NCI-H526 (cell line): ENCODE measurements at regions not wholly inside any gene's neighbourhood (a gene's known extent, or its start where the extent isn't known, plus 50 kb on each side); places are given as distances from the start of the nearest gene placed in this dataset.

Experiments
- DNase-seq, 2 experiments: peaks; one replicate each; lab custom pipeline; 2025; lab: John Stamatoyannopoulos, UW

DNA sequence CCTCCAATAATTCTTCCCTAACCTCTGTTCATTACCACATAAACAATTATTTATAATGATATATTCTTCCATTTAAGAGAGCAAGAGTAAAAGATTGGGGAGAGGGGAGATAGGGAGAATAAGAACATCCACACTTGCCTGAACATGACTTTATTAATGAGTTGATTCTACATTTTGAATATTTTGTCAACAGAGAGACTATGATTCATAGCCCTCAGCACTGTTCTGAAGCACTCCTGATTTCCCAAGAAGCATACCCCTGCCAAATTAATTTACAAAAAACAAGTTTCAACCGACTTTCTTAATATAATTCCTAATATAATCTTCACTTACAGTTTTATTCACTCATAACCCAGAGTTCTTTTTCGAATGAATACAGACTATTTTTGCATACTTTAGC, 828.8 kb downstream of the ROBO2 start:
- DNase-seq: no peak

- no peak for DNase-seq
Measured at GRCh38 chr3:77869423-77869822, 829.5 kb downstream of the ROBO2 start.

DNA sequence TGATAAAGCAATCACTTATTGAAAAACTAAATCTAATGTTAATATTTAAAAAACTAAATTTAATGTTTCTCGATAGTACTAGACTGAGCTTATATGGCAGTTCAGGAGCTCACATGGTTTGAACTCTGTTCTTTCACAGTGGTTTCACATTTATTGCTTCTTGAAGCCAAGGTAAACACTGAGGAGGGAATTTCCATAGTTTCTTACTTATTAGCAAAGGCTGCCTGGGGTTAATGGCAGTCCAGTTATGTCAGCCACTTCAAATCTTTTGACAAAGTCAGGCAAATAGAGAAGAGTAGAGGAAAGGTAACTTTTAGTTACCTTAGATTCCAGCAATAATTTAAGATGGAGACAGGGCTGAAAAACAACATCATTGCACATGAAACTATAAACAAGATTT, 831.5 kb downstream of the ROBO2 start:
- DNase-seq: no peak

GRCh38 chr3:77873598-77873997, 833.7 kb downstream of the ROBO2 start:
- no peak for DNase-seq

- no peak for DNase-seq
Measured at GRCh38 chr3:77885381-77885780, 845.5 kb downstream of the ROBO2 start.

- no peak for DNase-seq
Measured at GRCh38 chr3:77887611-77888010, 847.7 kb downstream of the ROBO2 start.

GRCh38 chr3:77889616-77890015, 849.7 kb downstream of the ROBO2 start:
- no peak for DNase-seq

GRCh38 chr3:77898621-77899020, 858.7 kb downstream of the ROBO2 start:
- DNase-seq: no peak

DNA sequence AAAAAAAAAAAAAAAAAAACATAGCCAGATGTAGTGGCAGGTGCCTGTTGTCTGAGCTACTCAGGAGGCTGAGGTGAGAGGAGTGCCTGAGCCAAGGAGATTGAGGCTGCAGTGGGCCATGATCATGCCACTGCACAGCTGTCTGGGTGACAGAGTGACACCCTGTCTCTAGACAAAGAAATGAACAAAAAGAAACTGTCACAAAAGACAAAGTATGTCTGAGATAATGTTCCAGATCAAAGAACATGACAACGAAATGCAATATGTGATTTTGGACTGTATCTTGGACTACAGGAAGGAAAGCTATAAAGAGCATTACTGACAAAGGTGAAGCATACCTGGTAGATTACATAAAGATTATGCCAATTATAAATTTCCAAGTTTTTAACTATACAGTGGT, 862.8 kb downstream of the ROBO2 start:
- DNase-seq: no peak

- no peak for DNase-seq
Measured at GRCh38 chr3:77906102-77906709, 866.3 kb downstream of the ROBO2 start.

GRCh38 chr3:77913524-77914174, 873.8 kb downstream of the ROBO2 start:
- DNase-seq: no peak

GRCh38 chr3:77915336-77915735, 875.4 kb downstream of the ROBO2 start:
- no peak for DNase-seq

DNA sequence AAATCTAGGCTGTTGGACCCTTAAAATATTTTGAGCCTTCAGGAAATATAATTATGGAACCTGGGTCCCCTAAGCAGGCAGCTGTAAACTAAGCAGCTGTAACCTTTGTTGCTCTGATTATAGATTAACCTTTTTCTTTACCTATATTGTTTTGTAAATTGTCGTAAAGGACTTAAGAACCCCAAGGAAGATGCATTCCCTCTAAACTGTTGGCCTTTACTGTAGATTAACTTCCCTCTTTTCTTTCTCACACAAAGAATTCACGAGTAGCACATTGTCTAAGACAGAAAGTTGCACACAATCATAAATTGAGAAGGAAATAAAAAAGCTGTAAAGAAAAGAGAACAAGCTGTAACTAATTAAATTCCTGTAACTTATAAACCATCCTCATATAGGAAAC, 877.3 kb downstream of the ROBO2 start:
- DNase-seq: no peak

- no peak for DNase-seq
Measured at GRCh38 chr3:77919244-77919643, 879.3 kb downstream of the ROBO2 start.

DNA sequence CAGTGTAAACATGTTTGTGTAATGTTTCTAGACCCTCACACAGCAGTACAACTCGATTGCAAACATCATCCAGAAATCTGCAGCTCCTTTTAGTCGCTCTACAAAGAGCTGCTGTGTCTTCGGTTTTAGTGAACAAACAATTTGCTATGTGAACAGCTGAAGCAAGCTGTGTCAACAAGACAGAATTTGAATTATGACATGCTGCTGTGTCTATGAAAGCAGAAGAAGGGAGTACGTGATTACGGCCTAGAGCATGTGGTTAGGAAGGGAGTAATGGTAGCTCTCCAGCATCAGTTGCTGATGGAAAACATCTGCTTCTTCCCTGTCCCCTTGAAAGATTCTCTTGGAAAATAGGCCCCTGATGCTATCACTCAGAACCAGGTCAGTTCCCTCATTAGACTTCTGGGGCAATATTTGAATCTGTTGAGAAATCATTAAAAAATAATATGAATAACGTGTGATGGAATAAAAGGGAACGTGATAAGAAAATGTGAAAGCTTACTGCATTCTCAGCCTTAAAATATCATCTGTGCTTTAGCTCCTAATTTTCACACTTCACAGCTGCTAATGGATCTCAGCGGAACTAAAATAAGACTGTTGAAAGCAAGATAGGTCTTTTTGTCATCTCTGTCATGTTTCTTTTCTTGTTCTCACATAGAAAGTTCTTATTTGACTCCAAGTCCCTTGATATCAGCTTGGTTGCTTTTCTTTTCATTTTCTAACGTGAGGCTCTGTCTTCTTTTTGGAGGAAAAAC, 891.5 kb downstream of the ROBO2 start:
- DNase-seq: peak; percentile 21 to 56

DNA sequence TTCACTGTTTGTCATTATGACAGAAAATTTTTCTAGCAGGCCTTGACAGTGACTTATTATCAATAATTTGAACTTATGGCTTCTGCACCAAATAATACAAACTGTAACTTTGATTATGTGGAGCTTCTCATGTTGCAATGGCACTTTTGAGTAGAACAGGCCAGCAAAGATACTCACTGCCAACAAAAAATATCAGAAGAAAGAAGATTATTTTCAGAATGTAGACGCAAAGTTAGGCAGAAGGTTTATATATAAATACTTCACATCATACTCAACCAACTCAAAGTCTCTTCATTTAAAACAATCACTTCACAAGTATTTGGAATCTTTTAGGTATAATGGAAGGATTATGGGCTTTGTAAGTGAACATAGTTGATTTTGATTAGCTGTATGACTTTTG, 893.0 kb downstream of the ROBO2 start:
- no peak for DNase-seq

GRCh38 chr3:77933926-77934325, 894.0 kb downstream of the ROBO2 start:
- no peak for DNase-seq

- no peak for DNase-seq
Measured at GRCh38 chr3:77935418-77935817, 895.5 kb downstream of the ROBO2 start.

- DNase-seq: no peak
Measured at GRCh38 chr3:77939726-77940125, 899.8 kb downstream of the ROBO2 start.

DNA sequence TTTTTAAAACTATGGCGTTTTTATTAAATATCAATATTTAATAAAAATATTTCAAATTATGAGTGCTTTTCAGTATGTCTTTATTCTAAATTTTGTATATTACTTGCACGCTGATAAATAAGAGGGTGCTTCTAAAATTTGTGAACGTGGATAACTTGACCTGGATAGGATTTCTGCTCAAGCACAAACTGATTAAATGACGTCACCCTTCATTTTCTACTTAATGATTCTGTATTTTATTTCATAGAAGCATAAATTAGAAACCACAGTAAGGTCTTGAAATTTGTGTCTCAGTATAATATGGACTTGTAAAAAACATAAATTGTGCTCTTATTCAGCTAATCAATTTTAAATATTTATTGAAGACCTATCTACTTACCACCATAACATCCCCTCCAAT, 903.7 kb downstream of the ROBO2 start:
- no peak for DNase-seq

- no peak for DNase-seq
Measured at GRCh38 chr3:77945320-77945719, 905.4 kb downstream of the ROBO2 start.

DNA sequence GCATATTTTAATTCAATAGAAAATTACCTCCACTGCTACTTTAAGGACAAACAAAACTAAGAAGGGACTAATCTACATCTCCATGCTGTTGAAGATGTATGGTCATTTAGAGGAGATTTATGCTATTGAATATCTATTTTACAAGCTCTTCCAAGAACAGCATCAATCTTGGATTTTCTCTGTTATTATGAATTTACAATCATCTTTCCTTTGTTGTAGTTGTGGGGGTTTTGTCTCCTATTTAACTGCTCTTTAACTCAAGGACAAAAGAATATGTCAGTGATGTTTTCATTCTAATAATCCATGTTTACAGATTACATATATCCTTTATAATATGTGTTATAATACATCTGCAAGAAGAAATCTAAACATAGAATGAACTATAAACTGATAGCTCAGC, 907.8 kb downstream of the ROBO2 start:
- DNase-seq: no peak

DNA sequence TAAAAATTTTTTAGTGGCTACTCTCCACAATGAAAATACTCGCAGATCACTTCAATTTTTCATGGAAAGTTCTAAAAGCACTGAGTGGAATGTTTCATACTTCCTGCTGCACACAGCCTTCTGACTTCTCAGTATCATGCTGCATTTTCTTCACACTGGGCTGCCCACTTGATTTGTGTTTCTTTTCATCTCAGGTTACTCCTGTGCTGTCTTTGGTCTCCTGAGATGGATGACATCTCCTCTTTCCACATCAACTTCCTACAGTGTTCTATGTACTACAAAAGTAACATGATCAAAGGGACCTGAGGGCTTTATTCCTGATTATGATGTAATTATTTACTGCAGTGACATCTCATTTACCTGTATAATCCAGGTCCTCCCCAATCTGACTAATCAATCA, 927.7 kb downstream of the ROBO2 start:
- no peak for DNase-seq
